T-helper 17 cell (primary cell): ENCODE measurements at regions not wholly inside any gene's neighbourhood (a gene's known extent, or its start where the extent isn't known, plus 50 kb on each side); places are given as distances from the start of the nearest gene placed in this dataset.

Experiments used
- ATAC-seq: fragments of 150-1000 bp; cut with Tn5 transposase; 2 replicates; pipeline ENCODE4 v1.10.0; 2021; ENCODE audit warnings: mild to moderate bottlenecking, moderate library complexity
- DNase-seq, 3 donors: peaks; one replicate each; pipeline versions ENCODE4 v3.0.0 to v3.0.0-alpha.2; 2020 to 2021
- H3K9me3 ChIP-seq: one replicate; pipeline ENCODE4 v1.7.0; 2013; ENCODE audit warnings: low read length, mild to moderate bottlenecking; ENCODE audit not compliant: control insufficient read depth, poor library complexity, severe bottlenecking
- H3K27ac Mint-ChIP-seq: one replicate; pipeline ENCODE4 v1.8.0; 2022; ENCODE audit warnings: mild to moderate bottlenecking, moderate library complexity, mixed read lengths
- H3K27me3 Mint-ChIP-seq: one replicate; pipeline ENCODE4 v1.8.0; 2022; ENCODE audit warnings: mixed read lengths
- H3K36me3 Mint-ChIP-seq: one replicate; pipeline ENCODE4 v1.8.0; 2022; ENCODE audit warnings: low read depth, mixed read lengths
- H3K4me1 Mint-ChIP-seq: one replicate; pipeline ENCODE4 v1.8.0; 2022; ENCODE audit warnings: mild to moderate bottlenecking, mixed read lengths
- H3K4me3 Mint-ChIP-seq: one replicate; pipeline ENCODE4 v1.8.0; 2022; ENCODE audit warnings: mild to moderate bottlenecking, moderate library complexity, mixed read lengths

GRCh38 chr16:7013990-7014389 is 318.7 kb upstream of the RBFOX1 start:
- H3K4me3 Mint-ChIP-seq, result no peak overlapping the region
- DNase-seq, result no peak
- ATAC-seq, result no peak
- no peaks in the 10 kb centered on the region for H3K36me3 Mint-ChIP-seq
- H3K4me1 Mint-ChIP-seq, result no peaks in the 10 kb centered on the region
- no peaks in the 10 kb centered on the region for H3K9me3 ChIP-seq
- H3K27ac Mint-ChIP-seq, result no peak overlapping the region
- H3K27me3 Mint-ChIP-seq, result no peaks in the 10 kb centered on the region

GRCh38 chr16:7004266-7004665 is 328.4 kb upstream of the RBFOX1 start:
- H3K27ac Mint-ChIP-seq, result no peak overlapping the region
- H3K36me3 Mint-ChIP-seq, result no peaks in the 10 kb centered on the region
- no peak overlapping the region for H3K4me3 Mint-ChIP-seq
- H3K4me1 Mint-ChIP-seq, result no peaks in the 10 kb centered on the region
- no peaks in the 10 kb centered on the region for H3K9me3 ChIP-seq
- ATAC-seq (no peak), DNase-seq (no peak)
- no peaks in the 10 kb centered on the region for H3K27me3 Mint-ChIP-seq

GRCh38 chr16:6993544-6993943 is 339.1 kb upstream of the RBFOX1 start:
- Mint-ChIP-seq H3K4me1 (no peaks in the 10 kb centered on the region), H3K4me3 (no peak overlapping the region), H3K27ac (no peak overlapping the region), H3K27me3 (no peaks in the 10 kb centered on the region), H3K36me3 (no peaks in the 10 kb centered on the region)
- H3K9me3 ChIP-seq, result no peaks in the 10 kb centered on the region
- ATAC-seq (no peak), DNase-seq (no peak)

- no peaks in the 10 kb centered on the region for H3K9me3 ChIP-seq
Observed at GRCh38 chr16:6988846-6989245, 343.8 kb upstream of the RBFOX1 start.

GRCh38 chr16:6977916-6978315 is 354.7 kb upstream of the RBFOX1 start:
- Mint-ChIP-seq H3K27me3 (no peaks in the 10 kb centered on the region), H3K36me3 (no peaks in the 10 kb centered on the region), H3K4me3 (no peak overlapping the region), H3K27ac (no peak overlapping the region), H3K4me1 (no peaks in the 10 kb centered on the region)
- H3K9me3 ChIP-seq, result no peaks in the 10 kb centered on the region
- ATAC-seq (no peak), DNase-seq (no peak)

More at GRCh38 chr16:6988846-6989245, 343.8 kb upstream of the RBFOX1 start:
- Mint-ChIP-seq H3K27ac (no peak overlapping the region), H3K27me3 (no peaks in the 10 kb centered on the region), H3K4me3 (no peak overlapping the region), H3K36me3 (no peaks in the 10 kb centered on the region), H3K4me1 (no peaks in the 10 kb centered on the region)
- no peak for ATAC-seq
- no peak for DNase-seq

- Mint-ChIP-seq H3K27ac (no peak overlapping the region), H3K4me1 (no peaks in the 10 kb centered on the region), H3K36me3 (no peaks in the 10 kb centered on the region), H3K27me3 (no peaks in the 10 kb centered on the region), H3K4me3 (no peak overlapping the region)
- ATAC-seq (no peak), DNase-seq (no peak)
- H3K9me3 ChIP-seq, result no peaks in the 10 kb centered on the region
Observed at GRCh38 chr16:6977291-6977690, 355.4 kb upstream of the RBFOX1 start.

- Mint-ChIP-seq H3K27ac (no peak overlapping the region), H3K4me3 (no peak overlapping the region), H3K27me3 (no peaks in the 10 kb centered on the region), H3K4me1 (no peaks in the 10 kb centered on the region), H3K36me3 (no peaks in the 10 kb centered on the region)
- no peak for ATAC-seq
- H3K9me3 ChIP-seq, result no peaks in the 10 kb centered on the region
- no peak for DNase-seq
Observed at GRCh38 chr16:6976716-6977115, 355.9 kb upstream of the RBFOX1 start.

GRCh38 chr16:6970171-6970857 is 362.3 kb upstream of the RBFOX1 start:
- ATAC-seq (no peak), DNase-seq (no peak)
- Mint-ChIP-seq H3K27ac (no peak overlapping the region), H3K27me3 (no peaks in the 10 kb centered on the region), H3K36me3 (no peaks in the 10 kb centered on the region), H3K4me3 (no peak overlapping the region), H3K4me1 (no peaks in the 10 kb centered on the region)
- no peaks in the 10 kb centered on the region for H3K9me3 ChIP-seq

GRCh38 chr16:6969594-6969993 is 363.1 kb upstream of the RBFOX1 start:
- no peaks in the 10 kb centered on the region for H3K9me3 ChIP-seq
- Mint-ChIP-seq H3K4me1 (no peaks in the 10 kb centered on the region), H3K27me3 (no peaks in the 10 kb centered on the region), H3K27ac (no peak overlapping the region), H3K36me3 (no peaks in the 10 kb centered on the region), H3K4me3 (no peak overlapping the region)
- no peak for ATAC-seq
- no peak for DNase-seq

GRCh38 chr16:6967796-6968320 is 364.8 kb upstream of the RBFOX1 start:
- ATAC-seq (no peak), DNase-seq (no peak)
- no peaks in the 10 kb centered on the region for H3K9me3 ChIP-seq
- Mint-ChIP-seq H3K4me1 (no peaks in the 10 kb centered on the region), H3K4me3 (no peak overlapping the region), H3K36me3 (no peaks in the 10 kb centered on the region), H3K27ac (no peak overlapping the region), H3K27me3 (no peaks in the 10 kb centered on the region)

GRCh38 chr16:6966925-6967324 is 365.7 kb upstream of the RBFOX1 start:
- no peak for ATAC-seq

GRCh38 chr16:6964679-6965078 is 368.0 kb upstream of the RBFOX1 start:
- Mint-ChIP-seq H3K27me3 (no peaks in the 10 kb centered on the region), H3K36me3 (no peaks in the 10 kb centered on the region), H3K27ac (no peak overlapping the region), H3K4me3 (no peak overlapping the region), H3K4me1 (no peaks in the 10 kb centered on the region)
- no peaks in the 10 kb centered on the region for H3K9me3 ChIP-seq
- no peak for DNase-seq
- ATAC-seq, result no peak

More at GRCh38 chr16:6966925-6967324, 365.7 kb upstream of the RBFOX1 start:
- Mint-ChIP-seq H3K4me3 (no peak overlapping the region), H3K27ac (no peak overlapping the region), H3K27me3 (no peaks in the 10 kb centered on the region), H3K36me3 (no peaks in the 10 kb centered on the region), H3K4me1 (no peaks in the 10 kb centered on the region)
- no peak for DNase-seq
- H3K9me3 ChIP-seq, result no peaks in the 10 kb centered on the region

GRCh38 chr16:6961704-6962103 is 370.9 kb upstream of the RBFOX1 start:
- no peak overlapping the region for H3K27ac Mint-ChIP-seq
- no peaks in the 10 kb centered on the region for H3K36me3 Mint-ChIP-seq
- H3K4me3 Mint-ChIP-seq, result no peak overlapping the region
- H3K27me3 Mint-ChIP-seq, result no peaks in the 10 kb centered on the region
- H3K4me1 Mint-ChIP-seq, result no peaks in the 10 kb centered on the region
- no peaks in the 10 kb centered on the region for H3K9me3 ChIP-seq
- ATAC-seq (no peak), DNase-seq (no peak)

GRCh38 chr16:6958184-6958583 is 374.5 kb upstream of the RBFOX1 start:
- no peaks in the 10 kb centered on the region for H3K27me3 Mint-ChIP-seq
- DNase-seq (no peak), ATAC-seq (no peak)
- H3K9me3 ChIP-seq, result no peaks in the 10 kb centered on the region
- no peaks in the 10 kb centered on the region for H3K4me1 Mint-ChIP-seq
- H3K36me3 Mint-ChIP-seq, result no peaks in the 10 kb centered on the region
- H3K4me3 Mint-ChIP-seq, result no peak overlapping the region
- H3K27ac Mint-ChIP-seq, result no peak overlapping the region
